K562 (cell line): ENCODE measurements at regions not wholly inside any gene's neighbourhood (a gene's known extent, or its start where the extent isn't known, plus 50 kb on each side); places are given as distances from the start of the nearest gene placed in this dataset.

Experiments
- CEBPG ChIP-seq, 3 experiments: fragments of 200-800 bp in 1 of 3; sonication (Bioruptor generic) in 1 of 3; sonication (generic) in 1 of 3; formaldehyde crosslinking in 1 of 3; IDR thresholded peaks in 2 of 3; conservative IDR thresholded peaks in 1 of 3; 2 replicates each; pipeline versions ENCODE4 v1.6.1 to v1.8.0; 2016 to 2022; ENCODE audit warnings: missing compliant biosample characterization in 2 of 3, missing genetic modification characterization in 2 of 3, mild to moderate bottlenecking in 1 of 3, missing genetic modification reagents in 1 of 3
- IRF2 ChIP-seq: sonication (generic); formaldehyde crosslinking; IDR thresholded peaks from 2 replicates; pipeline ENCODE4 v1.8.1; 2022; ENCODE audit warnings: mild to moderate bottlenecking, missing genetic modification reagents
- NFE2 ChIP-seq: IDR thresholded peaks from 2 replicates; pipeline ENCODE4 v1.6.1; 2014; ENCODE audit warnings: antibody characterized with exemption, low read depth
- SOX6 ChIP-seq: fragments of 450-650 bp; IDR thresholded peaks from 2 replicates; pipeline ENCODE4 v1.6.1; 2014; ENCODE audit warnings: mild to moderate bottlenecking
- TF ChIP-seq, protein P1 (sequence below): sonication (generic); formaldehyde crosslinking; IDR thresholded peaks from 2 replicates; pipeline ENCODE4 v1.8.0; 2022; ENCODE audit warnings: mild to moderate bottlenecking, low read depth, missing genetic modification reagents
- TF ChIP-seq, protein P2 (sequence below), 3 experiments: IDR thresholded peaks in 2 of 3; conservative IDR thresholded peaks in 1 of 3; 2 replicates each; pipeline ENCODE4 v1.5.1; 2011 to 2012; ENCODE audit warnings: low read length in 3 of 3, mild to moderate bottlenecking in 3 of 3, control low read depth in 2 of 3, improper control_type of control experiment in 1 of 3, inconsistent platforms in 1 of 3, low read depth in 1 of 3, mixed read lengths in 1 of 3, moderate library complexity in 1 of 3; ENCODE audit not compliant: insufficient read depth in 2 of 3

DNA sequence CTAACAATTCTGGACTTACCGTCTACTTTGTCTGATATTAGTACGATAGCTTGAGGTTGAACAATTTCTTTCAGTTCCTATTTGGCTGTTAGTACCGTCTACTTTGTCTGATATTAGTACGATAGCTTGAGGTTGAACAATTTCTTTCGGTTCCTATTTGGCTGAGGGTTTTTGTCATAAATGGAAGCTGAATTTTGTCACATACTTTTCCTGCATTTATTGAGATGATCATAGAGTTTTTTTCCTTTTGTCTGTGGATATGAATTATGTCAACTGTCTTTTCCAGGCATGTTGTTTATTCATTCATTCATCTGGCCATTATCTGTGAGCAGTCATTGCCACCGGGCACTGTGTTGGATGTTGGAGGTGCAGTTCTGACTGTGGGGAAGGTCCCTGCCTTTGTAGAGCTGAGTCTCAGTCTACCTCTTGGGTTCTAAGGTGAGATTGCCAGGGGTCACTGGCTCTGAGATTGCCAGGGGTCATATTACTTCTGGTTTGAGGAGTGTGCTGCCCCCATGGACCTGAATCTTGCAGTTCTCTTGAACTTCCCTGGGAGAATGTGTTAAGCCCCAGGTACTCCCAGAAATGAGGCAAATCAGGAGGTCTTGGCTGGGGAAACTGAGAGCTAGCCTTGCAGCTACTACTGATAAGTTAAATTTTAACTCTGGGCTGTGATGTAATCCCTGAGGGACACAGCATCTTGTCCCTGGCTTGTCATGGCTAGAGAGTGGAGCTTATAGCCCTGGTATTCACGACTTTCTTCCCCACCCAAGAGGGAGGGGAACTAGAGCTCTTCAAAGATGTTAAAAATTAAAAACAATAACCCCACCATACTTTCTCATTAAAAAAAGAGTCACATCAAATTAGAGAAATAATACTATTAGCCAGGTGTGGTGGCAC lies 89.1 kb upstream of the MBOAT2 start:
- TF ChIP-seq IRF2 (CRISPR knock-in tag) (no peak), SOX6 (no peak), CEBPG (CRISPR knock-in tag; IDR thresholded peaks at IDR 0.05) (no peak), CEBPG (tag; conservative IDR thresholded peaks at IDR 0.05 in 1 of 2, IDR thresholded peaks at IDR 0.05 in 1 of 2) (no peak), NFE2 (no peak)
- TF ChIP-seq, protein P1, sequence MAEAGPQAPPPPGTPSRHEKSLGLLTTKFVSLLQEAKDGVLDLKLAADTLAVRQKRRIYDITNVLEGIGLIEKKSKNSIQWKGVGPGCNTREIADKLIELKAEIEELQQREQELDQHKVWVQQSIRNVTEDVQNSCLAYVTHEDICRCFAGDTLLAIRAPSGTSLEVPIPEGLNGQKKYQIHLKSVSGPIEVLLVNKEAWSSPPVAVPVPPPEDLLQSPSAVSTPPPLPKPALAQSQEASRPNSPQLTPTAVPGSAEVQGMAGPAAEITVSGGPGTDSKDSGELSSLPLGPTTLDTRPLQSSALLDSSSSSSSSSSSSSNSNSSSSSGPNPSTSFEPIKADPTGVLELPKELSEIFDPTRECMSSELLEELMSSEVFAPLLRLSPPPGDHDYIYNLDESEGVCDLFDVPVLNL (CRISPR knock-in tag): no peak
- TF ChIP-seq, protein P2, sequence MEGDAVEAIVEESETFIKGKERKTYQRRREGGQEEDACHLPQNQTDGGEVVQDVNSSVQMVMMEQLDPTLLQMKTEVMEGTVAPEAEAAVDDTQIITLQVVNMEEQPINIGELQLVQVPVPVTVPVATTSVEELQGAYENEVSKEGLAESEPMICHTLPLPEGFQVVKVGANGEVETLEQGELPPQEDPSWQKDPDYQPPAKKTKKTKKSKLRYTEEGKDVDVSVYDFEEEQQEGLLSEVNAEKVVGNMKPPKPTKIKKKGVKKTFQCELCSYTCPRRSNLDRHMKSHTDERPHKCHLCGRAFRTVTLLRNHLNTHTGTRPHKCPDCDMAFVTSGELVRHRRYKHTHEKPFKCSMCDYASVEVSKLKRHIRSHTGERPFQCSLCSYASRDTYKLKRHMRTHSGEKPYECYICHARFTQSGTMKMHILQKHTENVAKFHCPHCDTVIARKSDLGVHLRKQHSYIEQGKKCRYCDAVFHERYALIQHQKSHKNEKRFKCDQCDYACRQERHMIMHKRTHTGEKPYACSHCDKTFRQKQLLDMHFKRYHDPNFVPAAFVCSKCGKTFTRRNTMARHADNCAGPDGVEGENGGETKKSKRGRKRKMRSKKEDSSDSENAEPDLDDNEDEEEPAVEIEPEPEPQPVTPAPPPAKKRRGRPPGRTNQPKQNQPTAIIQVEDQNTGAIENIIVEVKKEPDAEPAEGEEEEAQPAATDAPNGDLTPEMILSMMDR (IDR thresholded peaks at IDR 0.05 in 2 of 3, conservative IDR thresholded peaks at IDR 0.05 in 1 of 3; ENCODE audit: insufficient read depth in 2 of 3, low read depth in 1 of 3, low read length in 3 of 3): no peak
